Activated CD4-positive, CD25-positive, alpha-beta regulatory T cell treated with anti-CD3 and anti-CD28 coated beads, Interleukin-2, amount 50 U/mL, for 24 hours (primary cell): ENCODE measurements at regions not wholly inside any gene's neighbourhood (a gene's known extent, or its start where the extent isn't known, plus 50 kb on each side); places are given as distances from the start of the nearest gene placed in this dataset.

Experiments
- ATAC-seq, 2 donors: fragments of 150-1000 bp; cut with Tn5 transposase; one replicate each; pipeline ENCODE4 v1.10.0; 2021; ENCODE audit warnings: mild to moderate bottlenecking in 1 of 2, moderate library complexity in 1 of 2

- ATAC-seq, result no peak
These were observed 262.0 kb downstream of the PPP1R2C start for GRCh38 chrX:42515939-42516338.

DNA sequence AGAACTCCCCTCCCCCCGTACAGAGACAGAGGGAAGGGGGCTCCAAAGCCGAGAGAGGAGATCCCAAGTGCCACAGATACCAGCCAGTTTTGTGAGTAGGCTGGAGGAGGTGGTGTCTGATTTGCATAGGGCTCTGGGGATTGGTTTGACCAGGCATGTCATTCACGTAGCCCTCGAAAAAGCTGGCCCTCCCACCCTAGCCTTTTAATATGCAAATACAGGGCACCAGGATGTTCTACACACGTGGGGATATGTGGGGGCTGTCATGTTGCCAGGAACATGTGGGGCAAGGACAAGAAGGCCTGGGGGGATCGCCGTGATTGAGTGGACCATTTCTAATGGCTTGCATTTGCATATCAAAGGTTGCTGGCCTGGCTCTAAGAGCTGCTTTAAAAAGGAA is 272.9 kb downstream of the PPP1R2C start:
- no peak for ATAC-seq

DNA sequence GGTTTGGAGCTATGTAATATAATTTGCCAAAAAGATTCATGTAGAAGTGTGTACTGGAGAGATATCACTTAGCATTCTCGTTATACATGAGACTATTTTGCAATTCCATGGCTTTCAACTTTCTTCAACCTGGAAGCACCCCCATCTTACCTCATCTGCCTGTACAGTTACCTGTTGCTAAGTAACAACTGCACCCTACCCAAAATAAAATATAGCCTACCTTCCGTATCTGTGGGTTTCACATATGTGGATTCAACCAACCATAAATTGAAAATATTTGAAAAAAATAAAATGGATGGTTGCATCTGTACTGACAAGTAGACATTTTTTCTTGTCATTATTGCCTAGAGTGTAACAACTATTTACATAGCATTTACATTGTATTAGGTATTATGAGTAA is 278.3 kb downstream of the PPP1R2C start:
- ATAC-seq, result no peak

DNA sequence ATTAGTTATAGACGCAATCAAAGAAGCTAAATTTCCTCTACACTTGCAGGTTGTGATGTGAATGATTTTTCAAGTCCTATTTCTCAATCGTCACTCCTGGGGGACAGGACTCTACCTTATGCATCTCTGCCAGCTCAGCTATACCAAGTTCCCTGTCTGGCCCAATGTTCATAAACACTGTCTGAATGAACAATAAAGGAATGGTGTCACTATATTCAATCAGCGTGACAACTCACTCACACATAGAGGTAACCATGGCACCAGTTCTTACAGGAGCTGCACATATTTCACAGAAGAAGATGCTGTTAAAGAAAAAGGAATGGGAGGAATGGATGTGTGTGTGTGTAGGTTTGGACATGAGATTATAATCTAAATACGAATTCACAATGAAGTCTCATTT is 280.6 kb downstream of the PPP1R2C start:
- ATAC-seq, result no peak

GRCh38 chrX:42496239-42496638 is 281.7 kb downstream of the PPP1R2C start:
- ATAC-seq, result no peak

- ATAC-seq, result no peak
These were observed 282.8 kb downstream of the PPP1R2C start for GRCh38 chrX:42495139-42495538.

DNA sequence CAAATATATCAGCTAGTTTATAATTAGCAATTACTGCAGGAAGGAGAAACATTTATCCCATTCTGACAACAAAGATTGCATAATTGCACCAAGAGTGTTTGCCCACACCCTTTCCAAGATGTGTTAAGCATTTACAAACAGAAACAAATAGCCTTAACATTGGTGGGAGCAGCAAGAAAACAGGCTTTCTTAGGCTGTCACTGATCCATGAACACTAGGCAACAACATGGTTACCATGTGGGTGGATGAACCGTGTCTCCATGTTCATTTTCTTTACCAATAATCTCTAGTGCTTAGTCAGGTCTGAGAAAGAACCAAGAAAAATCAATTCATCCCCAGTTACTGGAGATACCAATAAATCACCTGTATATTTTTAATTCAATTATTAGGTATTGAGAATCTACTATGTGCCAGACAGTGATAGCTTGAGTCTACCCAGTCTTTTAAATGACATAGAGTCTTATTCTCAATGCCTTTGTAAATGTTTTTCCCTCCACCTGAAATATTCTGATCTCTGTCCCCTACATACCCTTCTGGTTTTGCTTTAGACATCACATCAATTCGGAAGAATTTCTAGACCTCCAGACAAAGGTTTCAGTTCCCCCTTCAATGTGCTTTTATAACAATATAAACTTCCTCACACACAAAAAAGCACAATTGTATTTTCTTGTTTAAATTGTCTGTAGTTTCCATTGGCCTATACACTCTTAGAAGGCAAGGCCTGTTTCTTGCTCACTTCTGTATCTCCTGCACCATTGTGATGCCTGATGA is 286.6 kb downstream of the PPP1R2C start:
- ATAC-seq, result no peak

GRCh38 chrX:42490111-42490510 is 287.9 kb downstream of the PPP1R2C start:
- ATAC-seq, result no peak

- ATAC-seq, result no peak
These were observed 292.4 kb downstream of the PPP1R2C start for GRCh38 chrX:42485601-42486000.

- no peak for ATAC-seq
These were observed 293.7 kb downstream of the PPP1R2C start for GRCh38 chrX:42484233-42484632.

DNA sequence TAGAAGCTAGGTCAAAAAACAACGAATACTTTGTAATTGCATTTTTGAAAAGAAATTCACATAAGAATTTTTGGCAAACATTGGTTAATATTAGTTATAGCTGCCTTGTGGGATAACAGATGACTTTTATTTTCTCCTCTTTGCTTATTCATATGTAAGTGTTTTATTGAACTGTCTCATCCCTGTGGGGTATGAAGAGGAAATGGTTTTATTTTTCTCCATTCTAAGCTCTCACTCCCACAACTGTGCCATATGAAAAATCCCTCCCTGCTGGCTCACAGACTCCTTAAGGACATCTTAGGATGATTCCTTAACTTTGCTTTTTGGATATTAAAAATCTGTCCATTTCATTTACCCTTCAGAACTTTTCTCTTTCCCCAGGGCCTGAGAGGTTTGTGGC is 300.6 kb downstream of the PPP1R2C start:
- ATAC-seq, result no peak

DNA sequence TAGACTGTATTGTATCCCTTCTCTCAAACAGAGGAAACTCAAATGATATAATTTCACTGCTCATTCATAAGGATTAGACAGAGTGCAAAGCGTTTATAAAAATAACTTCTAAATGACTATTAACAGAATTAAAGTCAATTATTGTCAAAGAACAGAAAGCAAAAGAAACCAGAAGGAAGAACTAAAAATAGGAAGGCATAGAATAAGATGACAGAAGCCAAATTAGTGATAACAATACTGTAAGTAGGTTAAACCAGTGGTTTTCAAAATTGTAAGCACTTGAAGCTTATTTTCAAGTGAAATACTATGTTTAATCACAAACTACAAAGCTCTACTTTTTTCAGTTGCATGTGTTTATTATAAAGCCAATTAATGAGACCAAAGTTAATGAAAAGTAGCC is 305.2 kb downstream of the PPP1R2C start:
- peak in 1 of 2 donors; percentile 38 for ATAC-seq

DNA sequence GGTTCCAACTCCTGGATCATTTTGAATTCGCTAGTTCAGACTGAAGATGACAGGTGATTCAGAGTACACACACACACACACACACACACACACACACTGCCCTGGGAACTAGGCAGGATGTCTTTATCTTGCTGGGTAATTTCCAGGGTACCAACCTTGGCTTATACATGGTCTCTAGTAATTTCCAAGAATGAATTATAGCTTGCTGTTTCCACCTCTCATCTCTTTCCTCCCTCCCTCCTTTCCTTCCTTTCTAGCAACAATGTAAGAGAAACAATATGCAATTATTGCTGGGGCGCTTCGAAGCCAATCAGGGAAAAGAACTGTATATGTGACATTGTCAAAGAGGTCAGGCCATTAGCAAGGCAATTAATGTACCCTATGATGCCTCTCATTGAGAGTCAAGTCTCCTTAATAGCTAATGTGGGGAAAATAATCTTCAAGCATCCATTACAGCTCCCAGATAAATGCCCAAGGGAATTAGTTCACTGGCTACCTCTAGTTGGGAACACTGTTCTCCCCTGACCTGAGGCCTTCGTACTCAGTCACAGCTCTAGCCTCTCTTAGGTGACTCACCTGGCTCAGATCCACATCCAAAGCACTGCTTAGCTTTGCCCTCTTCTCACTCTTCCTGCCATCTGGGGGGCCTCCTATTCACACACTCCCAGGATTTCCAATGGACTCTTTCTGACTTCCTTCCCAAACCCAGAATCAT is 311.5 kb downstream of the PPP1R2C start:
- ATAC-seq, result no peak

GRCh38 chrX:42465821-42466220 is 312.1 kb downstream of the PPP1R2C start:
- no peak for ATAC-seq

DNA sequence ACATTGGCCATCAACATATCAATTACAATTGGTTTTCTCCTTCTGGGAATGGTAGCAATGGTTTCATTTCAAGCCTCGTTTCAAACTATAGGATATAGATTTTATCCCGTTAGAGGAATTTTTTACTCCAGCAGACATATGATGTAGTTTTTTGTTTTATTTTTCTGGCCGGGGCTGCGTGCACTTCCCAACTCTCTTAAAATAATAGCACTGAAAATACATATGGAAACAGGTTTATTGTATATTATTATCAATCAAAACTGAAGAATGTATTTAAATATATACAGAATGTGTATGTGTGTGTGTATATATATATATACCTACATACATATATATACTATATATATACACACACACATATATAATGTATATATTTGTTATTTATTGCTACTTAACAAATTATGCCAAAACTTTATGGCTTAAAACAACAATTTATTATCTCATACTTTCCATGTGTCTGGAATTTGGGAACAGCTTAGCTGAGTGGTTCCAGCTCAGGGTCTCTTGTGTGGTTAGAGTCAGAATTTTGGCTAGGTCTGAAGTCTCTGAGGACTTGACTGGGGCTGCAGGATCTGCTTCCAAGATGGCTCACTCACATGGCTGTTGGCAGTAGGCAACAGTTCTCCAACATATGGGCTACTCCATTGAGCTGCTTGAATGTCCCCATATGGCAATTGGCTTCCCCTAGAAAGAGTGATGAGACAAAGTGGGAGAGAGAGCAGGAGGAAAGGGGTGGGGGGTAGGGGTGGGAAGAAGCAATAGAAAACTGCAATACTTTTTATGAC is 314.1 kb downstream of the PPP1R2C start:
- ATAC-seq, result no peak

DNA sequence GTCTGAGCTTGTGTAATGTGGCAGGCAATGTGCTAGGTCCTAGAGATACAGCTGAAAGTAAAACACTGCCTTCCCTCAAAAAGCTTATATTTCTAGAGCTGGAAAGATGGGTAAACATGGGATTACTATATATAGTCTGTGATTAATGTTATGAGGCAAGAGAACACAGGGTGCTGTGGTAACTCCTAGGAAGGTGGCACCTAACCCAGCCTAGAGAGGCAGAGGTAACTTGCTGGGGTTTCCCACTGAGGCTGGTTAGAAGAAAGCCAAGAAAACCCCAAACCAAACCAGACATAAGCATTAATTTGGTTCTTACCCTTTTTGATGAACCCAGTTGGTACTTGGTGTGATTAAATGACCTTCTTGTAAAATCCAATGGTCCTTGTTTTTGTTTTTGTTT is 315.0 kb downstream of the PPP1R2C start:
- ATAC-seq, result no peak

- ATAC-seq, result no peak
These were observed 317.3 kb downstream of the PPP1R2C start for GRCh38 chrX:42460706-42461105.

GRCh38 chrX:42459735-42460134 is 318.2 kb downstream of the PPP1R2C start:
- no peak for ATAC-seq

GRCh38 chrX:42456176-42456700 is 321.7 kb downstream of the PPP1R2C start:
- ATAC-seq, result no peak

DNA sequence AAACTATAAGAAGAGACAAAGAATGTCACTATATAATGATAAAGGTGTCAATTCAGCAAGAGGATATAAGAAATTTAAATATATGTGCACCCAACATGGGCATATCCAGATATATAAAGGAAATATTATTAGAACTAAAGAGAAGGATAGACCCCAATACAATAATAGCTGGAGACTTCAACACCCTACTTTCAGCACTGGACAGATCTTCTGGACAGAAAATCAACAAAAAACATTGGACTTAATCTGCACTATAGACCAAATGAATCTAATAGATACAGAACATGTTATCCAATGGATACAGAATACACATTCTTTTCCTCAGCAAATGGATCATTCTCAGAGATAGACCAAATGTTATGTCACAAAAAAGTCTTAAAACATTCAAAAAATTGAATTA is 327.7 kb downstream of the PPP1R2C start:
- no peak for ATAC-seq

- no peak for ATAC-seq
These were observed 334.7 kb downstream of the PPP1R2C start for GRCh38 chrX:42443267-42443666.

- no peak for ATAC-seq
These were observed 335.2 kb downstream of the PPP1R2C start for GRCh38 chrX:42442745-42443144.

GRCh38 chrX:42437211-42437610 is 340.8 kb downstream of the PPP1R2C start:
- ATAC-seq, result no peak
